SK-N-SH (cell line): ENCODE measurements at regions not wholly inside any gene's neighbourhood (a gene's known extent, or its start where the extent isn't known, plus 50 kb on each side); places are given as distances from the start of the nearest gene placed in this dataset.

ENCODE experiments used
- CTCF ChIA-PET: fragments of 300-600, 350-600 bp; formaldehyde crosslinking; extraction: SDS; loops from one replicate; lab custom pipeline; 2021; lab: Yijun Ruan, JAX
- POLR2A ChIA-PET: fragments of 350-600 bp; sonication (Branson Sonifier 250); formaldehyde crosslinking; extraction: SDS; loops from one replicate; lab custom pipeline; 2020; ENCODE audit warnings: antibody characterized with exemption, inconsistent platforms; lab: Yijun Ruan, JAX
- DNase-seq: peaks from one replicate; pipeline ENCODE4 v3.0.0; 2012
- H2AFZ ChIP-seq: fragments of 200-600 bp; sonication (generic); 2 replicates; pipeline ENCODE4 v1.8.1; 2016; ENCODE audit warnings: antibody characterized with exemption, mild to moderate bottlenecking, low read depth
- H3F3A ChIP-seq: fragments of 200-600 bp; sonication (generic); replicated peaks from 2 replicates; pipeline ENCODE3; 2016; ENCODE audit warnings: antibody characterized with exemption, mild to moderate bottlenecking; ENCODE audit not compliant: insufficient read depth
- H3K27ac ChIP-seq, 2 experiments: fragments of 200-500 bp in 1 of 2; fragments of 200-600 bp in 1 of 2; sonication (Bioruptor generic) in 1 of 2; sonication (generic), shearing (Covaris generic) in 1 of 2; 2 replicates each; pipeline versions ENCODE4 v1.5.1 to v1.6.1; 2014 to 2016; ENCODE audit warnings: low read depth in 2 of 2, inconsistent platforms in 1 of 2, low read length in 1 of 2, mild to moderate bottlenecking in 1 of 2, mixed read lengths in 1 of 2
- H3K27me3 ChIP-seq: fragments of 200-600 bp; sonication (generic), shearing (Covaris generic); 2 replicates; pipeline ENCODE4 v1.6.1; 2016; ENCODE audit warnings: mixed run types; ENCODE audit not compliant: insufficient read depth
- H3K36me3 ChIP-seq, 2 experiments: fragments of 200-500 bp in 1 of 2; fragments of 200-600 bp in 1 of 2; sonication (Bioruptor generic) in 1 of 2; sonication (generic) in 1 of 2; replicated peaks in 1 of 2; 2 replicates each; pipeline versions ENCODE3 to v1.5.1; 2014 to 2016; ENCODE audit warnings: low read length in 1 of 2, mild to moderate bottlenecking in 1 of 2; ENCODE audit not compliant: insufficient read depth in 2 of 2, control insufficient read depth in 1 of 2
- H3K4me1 ChIP-seq, 2 experiments: fragments of 200-500 bp in 1 of 2; fragments of 200-600 bp in 1 of 2; sonication (Bioruptor generic) in 1 of 2; sonication (generic), shearing (Covaris generic) in 1 of 2; 2 replicates each; pipeline versions ENCODE4 v1.5.1 to v1.6.1; 2014 to 2016; ENCODE audit warnings: low read depth in 1 of 2, low read length in 1 of 2, mixed run types in 1 of 2; ENCODE audit not compliant: insufficient read depth in 2 of 2, control insufficient read depth in 1 of 2
- H3K4me2 ChIP-seq: fragments of 200-600 bp; sonication (generic), shearing (Covaris generic); 2 replicates; pipeline ENCODE4 v1.6.1; 2017; ENCODE audit warnings: mixed run types
- H3K4me3 ChIP-seq, 2 experiments: fragments of 200-500 bp in 1 of 2; fragments of 200-600 bp in 1 of 2; sonication (Bioruptor generic) in 1 of 2; sonication (generic), shearing (Covaris generic) in 1 of 2; 2 replicates each; pipeline versions ENCODE4 v1.5.1 to v1.8.1; 2014 to 2016; ENCODE audit warnings: low read depth in 2 of 2, inconsistent platforms in 1 of 2, low read length in 1 of 2, mild to moderate bottlenecking in 1 of 2, mixed read lengths in 1 of 2, moderate library complexity in 1 of 2
- H3K79me2 ChIP-seq: fragments of 200-600 bp; sonication (generic); 2 replicates; pipeline ENCODE4 v1.8.1; 2017; ENCODE audit warnings: mild to moderate bottlenecking; ENCODE audit not compliant: insufficient read depth
- H3K9ac ChIP-seq: fragments of 200-600 bp; sonication (generic); 2 replicates; pipeline ENCODE4 v1.6.1; 2017; ENCODE audit warnings: mixed run types
- H3K9me2 ChIP-seq: fragments of 200-600 bp; sonication (generic); 2 replicates; pipeline ENCODE4 v1.6.1; 2017; ENCODE audit warnings: mixed run types
- H3K9me3 ChIP-seq: fragments of 200-600 bp; sonication (generic); 2 replicates; pipeline ENCODE4 v1.6.1; 2017; ENCODE audit warnings: mixed run types, mild to moderate bottlenecking, moderate library complexity
- H4K20me1 ChIP-seq: fragments of 200-600 bp; sonication (generic); 2 replicates; pipeline ENCODE4 v1.6.1; 2017; ENCODE audit warnings: mild to moderate bottlenecking, mixed run types; ENCODE audit not compliant: insufficient read depth
- CHD2 ChIP-seq: fragments of 150-350 bp; IDR thresholded peaks from 2 replicates; pipeline ENCODE4 v1.6.1; 2018; ENCODE audit warnings: low read length; ENCODE audit not compliant: partially characterized antibody
- EP300 ChIP-seq, 2 experiments: IDR thresholded peaks; 2 replicates each; pipeline versions ENCODE4 v1.4.0 to v1.6.1; 2012; ENCODE audit warnings: borderline replicate concordance in 1 of 2, low read depth in 1 of 2, low read length in 1 of 2
- EZH2phosphoT487 ChIP-seq: fragments of 200-600 bp; sonication (generic); IDR thresholded peaks from 2 replicates; pipeline ENCODE4 v1.6.1; 2017; ENCODE audit warnings: low read depth, mixed run types, mild to moderate bottlenecking, antibody characterized with exemption, moderate library complexity, borderline replicate concordance
- FOXJ3 ChIP-seq: sonication (generic); formaldehyde crosslinking; IDR thresholded peaks from 2 replicates; pipeline ENCODE4 v1.5.1; 2020; ENCODE audit warnings: mild to moderate bottlenecking, missing genetic modification reagents
- GATA2 ChIP-seq: sonication (generic); formaldehyde crosslinking; IDR thresholded peaks from 2 replicates; pipeline ENCODE4 v1.5.0; 2020; ENCODE audit warnings: mild to moderate bottlenecking, missing genetic modification reagents
- IRF3 ChIP-seq: fragments of 150-350 bp; IDR thresholded peaks from 2 replicates; pipeline ENCODE4 v1.6.1; 2016; ENCODE audit warnings: mild to moderate bottlenecking, low read depth, low read length
- JUND ChIP-seq: IDR thresholded peaks from 2 replicates; pipeline ENCODE4 v1.4.0; 2012
- MAX ChIP-seq: IDR thresholded peaks from 2 replicates; pipeline ENCODE4 v1.4.0; 2012; ENCODE audit warnings: low read depth
- MEF2A ChIP-seq: IDR thresholded peaks from 2 replicates; pipeline ENCODE4 v1.4.0; 2012; ENCODE audit warnings: low read depth, borderline replicate concordance
- MXI1 ChIP-seq: IDR thresholded peaks from 2 replicates; pipeline ENCODE4 v1.6.1; 2012; ENCODE audit warnings: mild to moderate bottlenecking, low read depth, low read length, improper control_type of control experiment
- NFIC ChIP-seq: IDR thresholded peaks from 2 replicates; pipeline ENCODE4 v1.4.0; 2012; ENCODE audit warnings: borderline replicate concordance
- RAD21 ChIP-seq: IDR thresholded peaks from 2 replicates; pipeline ENCODE4 v1.6.1; 2012; ENCODE audit warnings: mild to moderate bottlenecking, low read length
- RCOR1 ChIP-seq: fragments of 150-350 bp; IDR thresholded peaks from 2 replicates; pipeline ENCODE4 v1.6.1; 2017; ENCODE audit warnings: antibody characterized with exemption, low read length
- RXRA ChIP-seq: IDR thresholded peaks from 2 replicates; pipeline ENCODE4 v1.4.0; 2012; ENCODE audit warnings: low read depth, mild to moderate bottlenecking, borderline replicate concordance
- SIN3A ChIP-seq: IDR thresholded peaks from 2 replicates; pipeline ENCODE4 v1.6.1; 2012; ENCODE audit warnings: low read depth, mild to moderate bottlenecking, low read length, moderate library complexity, borderline replicate concordance
- SMC3 ChIP-seq: IDR thresholded peaks from 2 replicates; pipeline ENCODE4 v1.6.1; 2012; ENCODE audit warnings: low read depth, low read length, improper control_type of control experiment
- USF1 ChIP-seq: IDR thresholded peaks from 2 replicates; pipeline ENCODE4 v1.4.0; 2012; ENCODE audit warnings: low read depth, borderline replicate concordance
- ZBTB33 ChIP-seq: IDR thresholded peaks from 2 replicates; pipeline ENCODE4 v1.4.0; 2012; ENCODE audit warnings: low read depth, borderline replicate concordance
- WGBS: methylation state at CpG from one replicate; pipeline ENCODE4 v1.1.6; 2017; ENCODE audit warnings: low lambda C conversion rate; 5-methylcytosine and 5-hydroxymethylcytosine counted together

GRCh38 chr2:224178056-224178455, 139.0 kb upstream of the SERPINE2 start:
- no peak overlapping the region for H3K27ac ChIP-seq
- H4K20me1 ChIP-seq = no peaks in the 10 kb centered on the region
- H3F3A ChIP-seq = peaks cover 3% of the 10 kb centered on the region
- ChIA-PET CTCF (interaction anchor here (0.9 kb wide), 1 partner anchor 18 kb away, joined by 3 read pairs; no protein-coding TSS in a partner anchor), POLR2A (no interaction called here)
- H3K9me2 ChIP-seq = no peaks in the 10 kb centered on the region
- H3K4me3 ChIP-seq = no peak overlapping the region
- no peak overlapping the region for H3K4me2 ChIP-seq
- no peak overlapping the region for H2AFZ ChIP-seq
- no peak overlapping the region for H3K9ac ChIP-seq
- H3K9me3 ChIP-seq = no peaks in the 10 kb centered on the region
- peaks cover 0 to 13% of the 10 kb centered on the region in 2 experiments; a peak in 2 of 4 replicates for H3K4me1 ChIP-seq
- no peaks in the 10 kb centered on the region for H3K79me2 ChIP-seq
- H3K36me3 ChIP-seq = no peaks in the 10 kb centered on the region
- 55% methylated on average over 4 of the region's 4 CpGs for WGBS
- no peak for DNase-seq
- TF ChIP-seq FOXJ3 = no peak
- no peak for TF ChIP-seq RXRA
- TF ChIP-seq RCOR1 = no peak
- no peak for TF ChIP-seq MEF2A
- no peak for TF ChIP-seq EZH2phosphoT487
- TF ChIP-seq MXI1 = no peak
- TF ChIP-seq RAD21 = no peak
- TF ChIP-seq SIN3A = no peak
- no peak for TF ChIP-seq USF1
- no peak for TF ChIP-seq JUND
- TF ChIP-seq EP300 (IDR thresholded peaks at IDR 0.05; ENCODE audit: borderline replicate concordance in 1 of 2, low read depth in 1 of 2, low read length in 1 of 2) = no peak
- H3K27me3 ChIP-seq = no peaks in the 10 kb centered on the region

GRCh38 chr2:224175538-224175937, 136.5 kb upstream of the SERPINE2 start:
- 85% methylated on average over 2 of the region's 2 CpGs for WGBS
- H3K9me3 ChIP-seq = no peaks in the 10 kb centered on the region
- no peaks in the 10 kb centered on the region for H3K79me2 ChIP-seq
- no peak for DNase-seq
- peaks cover 6% of the 10 kb centered on the region for H3F3A ChIP-seq
- no peak overlapping the region for H3K27ac ChIP-seq
- H3K4me3 ChIP-seq = no peak overlapping the region
- no peaks in the 10 kb centered on the region for H4K20me1 ChIP-seq
- H3K27me3 ChIP-seq = no peaks in the 10 kb centered on the region
- H3K9me2 ChIP-seq = no peaks in the 10 kb centered on the region
- no peak overlapping the region for H3K9ac ChIP-seq
- ChIA-PET POLR2A (no interaction called here), CTCF (no interaction called here)
- H3K36me3 ChIP-seq = no peaks in the 10 kb centered on the region
- H3K4me1 ChIP-seq = peaks cover 0 to 18% of the 10 kb centered on the region in 2 experiments; a peak in 2 of 4 replicates
- H2AFZ ChIP-seq = no peak overlapping the region
- TF ChIP-seq EZH2phosphoT487 (no peak), MAX (no peak), JUND (no peak), IRF3 (no peak), RAD21 (no peak), RXRA (no peak), USF1 (no peak), CHD2 (no peak), SMC3 (no peak), GATA2 (CRISPR knock-in tag) (no peak), EP300 (IDR thresholded peaks at IDR 0.05; ENCODE audit: borderline replicate concordance in 1 of 2, low read depth in 1 of 2, low read length in 1 of 2) (no peak), ZBTB33 (no peak), NFIC (no peak)
- H3K4me2 ChIP-seq = no peak overlapping the region
